A549 (cell line): ENCODE measurements at regions not wholly inside any gene's neighbourhood (a gene's known extent, or its start where the extent isn't known, plus 50 kb on each side); places are given as distances from the start of the nearest gene placed in this dataset.

ENCODE experiments used
- CHD2 ChIP-seq: fragments of 150-350 bp; IDR thresholded peaks from 2 replicates; pipeline ENCODE4 v1.6.1; 2014; ENCODE audit warnings: low read length; ENCODE audit not compliant: partially characterized antibody
- MAFK ChIP-seq: fragments of 450-650 bp; IDR thresholded peaks from 2 replicates; pipeline ENCODE4 v1.6.1; 2014; ENCODE audit not compliant: partially characterized antibody
- POLR2A ChIP-seq: IDR thresholded peaks from 2 replicates; pipeline ENCODE4 v1.6.1; 2012; ENCODE audit warnings: mild to moderate bottlenecking, low read length
- TF ChIP-seq, protein P1 (sequence below): fragments of >200 bp; sonication (Bioruptor Twin); formaldehyde crosslinking; IDR thresholded peaks from 3 replicates; pipeline ENCODE4 v1.5.1; 2016
- TF ChIP-seq, protein P2 (sequence below): fragments of 450-650 bp; IDR thresholded peaks from 2 replicates; pipeline ENCODE4 v1.6.1; 2014; ENCODE audit warnings: antibody characterized with exemption

DNA sequence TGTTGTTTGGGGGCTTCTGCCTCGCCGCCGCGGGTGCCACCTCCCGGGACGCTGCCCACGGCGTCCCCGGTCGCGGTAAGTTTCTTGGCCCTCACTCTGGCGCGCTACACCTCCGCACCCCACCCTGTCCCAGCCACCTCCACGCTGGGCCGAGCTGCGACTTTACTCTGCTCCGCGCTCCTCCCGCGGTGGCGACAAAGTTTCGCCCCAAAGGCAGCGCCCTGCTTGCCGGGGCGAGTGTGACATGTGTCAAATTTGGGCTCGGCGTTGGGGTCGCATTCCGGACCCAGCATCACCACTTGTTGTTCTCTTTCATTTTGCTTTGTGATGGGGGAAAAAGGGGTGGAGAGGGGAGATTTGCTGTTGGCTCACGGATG lies 167.7 kb upstream of the PPP1R3A start:
- TF ChIP-seq CHD2, result no peak
- TF ChIP-seq, protein P1, sequence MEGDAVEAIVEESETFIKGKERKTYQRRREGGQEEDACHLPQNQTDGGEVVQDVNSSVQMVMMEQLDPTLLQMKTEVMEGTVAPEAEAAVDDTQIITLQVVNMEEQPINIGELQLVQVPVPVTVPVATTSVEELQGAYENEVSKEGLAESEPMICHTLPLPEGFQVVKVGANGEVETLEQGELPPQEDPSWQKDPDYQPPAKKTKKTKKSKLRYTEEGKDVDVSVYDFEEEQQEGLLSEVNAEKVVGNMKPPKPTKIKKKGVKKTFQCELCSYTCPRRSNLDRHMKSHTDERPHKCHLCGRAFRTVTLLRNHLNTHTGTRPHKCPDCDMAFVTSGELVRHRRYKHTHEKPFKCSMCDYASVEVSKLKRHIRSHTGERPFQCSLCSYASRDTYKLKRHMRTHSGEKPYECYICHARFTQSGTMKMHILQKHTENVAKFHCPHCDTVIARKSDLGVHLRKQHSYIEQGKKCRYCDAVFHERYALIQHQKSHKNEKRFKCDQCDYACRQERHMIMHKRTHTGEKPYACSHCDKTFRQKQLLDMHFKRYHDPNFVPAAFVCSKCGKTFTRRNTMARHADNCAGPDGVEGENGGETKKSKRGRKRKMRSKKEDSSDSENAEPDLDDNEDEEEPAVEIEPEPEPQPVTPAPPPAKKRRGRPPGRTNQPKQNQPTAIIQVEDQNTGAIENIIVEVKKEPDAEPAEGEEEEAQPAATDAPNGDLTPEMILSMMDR, result no peak
- no peak for TF ChIP-seq POLR2A
- TF ChIP-seq MAFK, result no peak
- TF ChIP-seq, protein P2, sequence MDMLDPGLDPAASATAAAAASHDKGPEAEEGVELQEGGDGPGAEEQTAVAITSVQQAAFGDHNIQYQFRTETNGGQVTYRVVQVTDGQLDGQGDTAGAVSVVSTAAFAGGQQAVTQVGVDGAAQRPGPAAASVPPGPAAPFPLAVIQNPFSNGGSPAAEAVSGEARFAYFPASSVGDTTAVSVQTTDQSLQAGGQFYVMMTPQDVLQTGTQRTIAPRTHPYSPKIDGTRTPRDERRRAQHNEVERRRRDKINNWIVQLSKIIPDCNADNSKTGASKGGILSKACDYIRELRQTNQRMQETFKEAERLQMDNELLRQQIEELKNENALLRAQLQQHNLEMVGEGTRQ, result no peak
